ENCODE measurements at regions not wholly inside any gene's neighbourhood (a gene's known extent, or its start where the extent isn't known, plus 50 kb on each side); places are given as distances from the start of the nearest gene placed in this dataset.

- DNase-seq (ENCODE audit: low read depth in 2 of 2) = no peak
Measured at GRCh38 chr6:23566418-23566817, 559.6 kb upstream of the NRSN1 start.

DNA sequence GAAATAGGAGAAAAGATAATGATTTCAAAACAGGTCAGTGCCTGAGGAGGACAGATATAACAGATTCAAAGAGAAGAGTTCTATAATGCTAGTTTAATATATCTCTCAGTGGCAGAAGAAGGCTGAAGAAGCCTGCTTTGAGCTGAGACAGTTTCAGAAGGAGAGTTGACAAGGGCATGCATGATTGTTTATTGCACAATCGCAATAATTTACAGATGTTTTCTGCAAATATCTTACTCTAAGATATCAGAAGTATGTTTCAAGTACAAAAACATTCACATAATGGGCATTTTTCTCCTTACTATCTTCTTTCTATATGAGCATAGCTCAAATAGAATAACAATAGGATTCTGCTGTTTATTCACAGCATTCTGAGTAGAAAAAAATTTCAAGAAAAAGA is 557.7 kb upstream of the NRSN1 start:
- no peak for DNase-seq (ENCODE audit: low read depth in 2 of 2)

DNA sequence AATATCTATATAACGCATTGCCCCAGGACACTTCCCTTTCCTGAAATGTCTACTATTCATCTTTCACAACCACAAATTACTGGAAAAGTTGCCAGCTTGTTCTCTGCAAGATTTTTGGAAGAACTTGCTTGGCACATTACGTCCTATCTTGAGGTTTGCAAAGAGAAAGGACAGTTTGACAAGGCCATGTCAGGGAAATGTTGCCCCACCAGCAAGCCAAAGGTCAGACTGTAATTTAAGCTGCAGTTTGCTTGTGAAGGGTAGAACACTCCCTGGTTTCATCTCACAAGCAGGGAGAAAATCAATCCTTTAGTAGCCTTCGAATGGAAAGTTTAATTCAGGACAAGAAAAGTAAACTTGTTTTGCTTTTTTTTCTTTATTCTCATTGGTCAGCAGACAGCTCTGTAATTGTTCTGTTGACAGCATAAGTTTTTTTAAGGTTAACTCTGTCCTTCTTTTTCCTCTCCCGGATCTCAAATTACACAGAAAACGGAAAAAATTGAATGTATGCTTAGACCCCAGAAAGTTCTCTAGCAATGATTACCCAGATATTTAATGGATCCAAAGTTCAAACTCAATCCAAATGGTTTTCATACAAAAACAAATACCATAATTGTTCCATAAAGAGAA is 541.8 kb upstream of the NRSN1 start:
- DNase-seq (ENCODE audit: low read depth in 2 of 2) = no peak

DNA sequence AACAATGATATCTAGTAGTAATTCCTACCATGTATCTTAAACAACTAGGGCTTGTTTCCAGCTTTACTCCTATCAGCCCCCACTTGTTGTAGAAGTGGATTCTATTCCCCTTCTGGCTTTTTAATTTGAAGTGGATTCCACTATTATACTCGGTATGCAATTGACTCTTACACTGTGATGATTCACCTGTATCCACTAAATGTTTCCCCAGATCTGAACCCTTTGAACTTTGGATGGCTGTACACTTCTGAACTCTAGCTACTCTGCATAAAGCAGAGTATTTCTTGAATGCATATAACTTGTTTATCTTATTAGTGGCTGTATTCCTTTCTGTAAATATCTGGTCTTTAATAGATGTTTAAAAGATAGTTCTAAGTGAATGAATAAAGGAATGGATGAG is 538.4 kb upstream of the NRSN1 start:
- DNase-seq (ENCODE audit: low read depth in 2 of 2) = no peak

DNA sequence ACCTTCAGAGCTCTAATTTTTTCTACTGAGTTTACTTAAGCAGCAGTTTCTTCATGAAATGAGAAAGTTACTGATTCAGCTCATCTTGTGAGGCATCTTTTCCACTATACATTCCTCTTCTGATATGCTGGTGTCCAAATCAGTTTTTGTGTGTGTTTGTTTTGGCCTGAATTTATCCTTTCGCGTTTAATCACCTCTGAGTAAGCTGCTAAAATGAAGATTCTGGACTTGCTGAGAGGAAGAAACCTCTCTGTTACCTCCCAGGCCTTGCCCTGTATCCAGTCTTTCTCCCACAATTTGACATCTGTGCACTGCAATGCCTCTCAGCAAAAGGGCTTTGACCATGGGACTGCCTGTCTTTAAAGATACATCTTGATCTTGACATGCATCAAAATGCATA is 536.2 kb upstream of the NRSN1 start:
- DNase-seq (ENCODE audit: low read depth in 2 of 2) = no peak

- no peak for DNase-seq (ENCODE audit: low read depth in 2 of 2)
Measured at GRCh38 chr6:23590498-23591126, 535.4 kb upstream of the NRSN1 start.

DNA sequence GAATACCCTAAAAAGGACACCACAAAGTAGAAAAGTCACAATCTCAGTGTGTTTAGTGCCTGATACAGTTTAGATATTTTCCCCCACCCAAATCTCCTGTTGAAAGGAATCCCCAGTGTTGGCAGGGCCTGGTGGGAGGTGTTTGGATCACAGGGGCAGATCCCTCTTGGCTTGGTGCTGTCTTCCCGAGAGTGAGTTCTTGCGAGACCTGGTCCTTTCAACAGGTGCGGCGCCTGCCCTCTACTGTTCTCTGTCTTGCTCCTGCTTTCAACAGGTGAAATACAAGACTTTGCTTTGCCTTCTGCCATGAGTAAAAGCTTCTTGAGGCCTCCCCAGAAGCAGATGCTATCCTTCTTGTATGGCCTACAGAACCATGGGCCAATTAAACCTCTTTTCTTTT is 534.3 kb upstream of the NRSN1 start:
- no peak for DNase-seq (ENCODE audit: low read depth in 2 of 2)

DNA sequence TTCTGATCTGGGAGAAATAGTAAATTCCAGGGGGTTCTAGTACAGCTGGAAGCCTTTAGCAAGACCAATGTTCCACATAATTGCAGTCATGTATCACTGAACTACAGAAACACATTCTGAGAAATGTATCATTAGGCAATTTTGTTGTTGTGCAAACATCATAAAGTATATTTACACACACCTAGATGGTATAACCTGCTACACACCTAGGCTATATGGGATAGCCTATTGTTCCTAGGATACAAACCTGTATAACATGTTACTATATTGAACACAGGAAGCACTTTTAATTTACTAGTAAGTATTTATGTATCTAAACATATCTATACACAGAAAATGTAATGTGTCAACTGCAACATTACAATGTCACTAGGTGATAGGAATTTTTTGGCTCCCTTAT is 525.9 kb upstream of the NRSN1 start:
- DNase-seq (ENCODE audit: low read depth in 2 of 2) = no peak

DNA sequence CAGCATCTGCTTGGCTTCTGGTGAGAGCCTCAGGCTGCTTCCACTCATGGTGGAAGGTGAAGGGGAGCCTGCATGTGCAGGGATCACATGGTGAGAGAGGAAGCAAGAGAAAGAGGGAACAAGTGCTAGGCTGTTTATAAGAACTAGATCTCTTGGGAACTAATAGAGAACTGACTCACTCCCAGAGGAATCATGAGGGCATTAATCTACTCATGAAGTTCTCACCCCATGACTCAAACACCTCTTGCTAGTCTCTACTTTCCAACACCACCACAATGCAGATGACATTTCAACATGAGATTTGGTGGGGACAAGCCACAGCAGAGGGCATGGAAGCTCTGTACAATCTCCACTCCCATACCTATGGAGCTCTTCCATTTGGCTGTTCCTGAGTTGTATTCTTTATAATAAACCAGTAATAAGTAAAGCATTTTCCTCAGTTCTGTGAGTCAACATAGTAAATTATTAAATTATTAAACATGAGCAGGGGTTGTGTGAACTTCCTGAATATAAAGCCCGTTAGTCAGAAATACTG is 524.1 kb upstream of the NRSN1 start:
- no peak for DNase-seq (ENCODE audit: low read depth in 2 of 2)

DNA sequence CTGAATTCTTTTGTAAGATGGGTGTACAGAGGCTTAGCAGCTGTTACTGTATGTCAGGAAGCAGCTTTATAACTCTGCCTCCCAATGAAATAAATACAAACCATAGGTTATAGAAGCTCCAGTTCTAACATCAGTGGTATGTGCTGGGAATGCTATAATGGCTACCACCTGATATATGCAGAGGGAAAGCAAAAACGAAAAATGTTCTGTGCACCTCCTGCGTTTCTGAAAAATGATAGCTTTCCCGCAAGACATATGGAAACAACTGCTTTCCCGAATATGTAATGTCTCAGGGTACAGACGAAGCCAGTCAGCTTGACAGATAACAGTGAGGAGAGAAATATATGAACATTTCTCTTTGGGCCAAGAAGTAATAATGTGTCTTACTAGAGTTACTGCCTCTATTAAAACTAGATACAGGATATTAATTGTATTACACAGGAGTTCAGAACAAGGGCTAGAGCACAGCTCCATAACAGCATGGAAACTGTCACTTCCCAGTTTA is 517.0 kb upstream of the NRSN1 start:
- no peak for DNase-seq (ENCODE audit: low read depth in 2 of 2)

DNA sequence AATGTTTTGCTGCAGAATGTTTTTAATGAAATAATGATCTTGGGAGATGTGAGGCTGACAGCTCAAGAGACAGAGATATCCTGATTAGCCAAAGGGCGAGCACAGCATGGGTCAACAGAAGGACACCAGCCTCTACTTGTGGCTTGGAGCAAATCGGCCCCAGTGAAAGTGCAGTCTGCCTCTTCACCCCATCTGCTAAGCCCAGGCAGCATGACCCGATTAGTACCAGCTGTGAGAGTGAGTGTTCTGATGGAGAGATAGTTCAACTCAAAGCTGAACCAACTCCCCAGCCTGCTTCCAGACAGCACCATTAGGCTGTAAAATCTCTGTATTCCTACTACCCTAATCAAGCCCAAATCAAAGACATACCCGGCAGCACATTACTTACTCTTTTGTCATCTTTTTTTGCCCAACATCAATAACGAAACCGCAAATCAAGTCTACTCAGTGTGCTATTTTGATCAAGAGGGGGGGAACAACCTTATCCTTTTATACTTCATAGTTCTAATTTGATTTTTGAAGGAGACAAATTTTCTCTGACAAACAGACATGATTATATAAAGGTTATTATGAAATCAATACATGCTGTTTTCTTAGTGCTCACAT is 514.1 kb upstream of the NRSN1 start:
- DNase-seq (ENCODE audit: low read depth in 2 of 2) = no peak

DNA sequence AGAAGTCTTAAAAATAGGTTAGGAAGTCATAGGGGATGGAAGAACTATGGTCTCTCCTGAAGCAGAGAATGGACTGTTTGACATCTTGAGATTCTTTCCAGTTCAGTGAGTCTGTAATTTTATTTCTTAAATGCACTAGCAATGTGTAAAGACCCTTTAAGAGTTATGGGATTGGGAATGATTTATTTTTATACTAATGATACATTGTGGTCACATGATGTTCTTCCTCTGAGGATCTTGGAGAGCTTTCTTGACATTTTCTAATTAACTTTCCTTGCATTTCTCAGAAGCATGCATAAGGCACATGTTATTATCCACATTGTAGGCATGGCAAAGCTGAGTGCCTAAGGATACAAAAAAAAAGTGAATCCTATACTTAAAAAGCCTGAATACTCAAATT is 507.6 kb upstream of the NRSN1 start:
- DNase-seq (ENCODE audit: low read depth in 2 of 2) = no peak

DNA sequence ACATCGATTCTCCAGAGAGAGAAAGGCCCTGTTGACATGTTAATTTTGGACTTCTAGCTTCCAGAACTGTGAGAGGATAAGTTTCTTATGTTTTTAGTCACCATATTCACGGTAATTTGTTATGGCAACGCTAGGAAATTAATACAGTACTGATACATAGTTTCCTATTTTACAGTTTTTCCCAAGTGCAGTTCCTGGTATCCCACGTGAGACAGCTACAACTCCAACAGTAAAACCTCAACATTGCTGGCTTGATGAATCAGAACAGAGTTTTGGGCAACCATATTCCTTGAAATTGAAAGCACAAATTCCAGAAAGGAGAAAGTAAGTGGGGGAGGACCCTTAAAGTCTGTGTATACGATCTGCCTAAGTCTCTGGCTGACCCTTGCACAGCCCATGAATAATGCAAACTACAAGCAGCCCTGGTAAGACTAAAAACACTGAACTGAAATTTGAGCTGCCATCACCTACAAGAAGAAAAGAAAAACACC is 505.1 kb upstream of the NRSN1 start:
- DNase-seq (ENCODE audit: low read depth in 2 of 2) = no peak

DNA sequence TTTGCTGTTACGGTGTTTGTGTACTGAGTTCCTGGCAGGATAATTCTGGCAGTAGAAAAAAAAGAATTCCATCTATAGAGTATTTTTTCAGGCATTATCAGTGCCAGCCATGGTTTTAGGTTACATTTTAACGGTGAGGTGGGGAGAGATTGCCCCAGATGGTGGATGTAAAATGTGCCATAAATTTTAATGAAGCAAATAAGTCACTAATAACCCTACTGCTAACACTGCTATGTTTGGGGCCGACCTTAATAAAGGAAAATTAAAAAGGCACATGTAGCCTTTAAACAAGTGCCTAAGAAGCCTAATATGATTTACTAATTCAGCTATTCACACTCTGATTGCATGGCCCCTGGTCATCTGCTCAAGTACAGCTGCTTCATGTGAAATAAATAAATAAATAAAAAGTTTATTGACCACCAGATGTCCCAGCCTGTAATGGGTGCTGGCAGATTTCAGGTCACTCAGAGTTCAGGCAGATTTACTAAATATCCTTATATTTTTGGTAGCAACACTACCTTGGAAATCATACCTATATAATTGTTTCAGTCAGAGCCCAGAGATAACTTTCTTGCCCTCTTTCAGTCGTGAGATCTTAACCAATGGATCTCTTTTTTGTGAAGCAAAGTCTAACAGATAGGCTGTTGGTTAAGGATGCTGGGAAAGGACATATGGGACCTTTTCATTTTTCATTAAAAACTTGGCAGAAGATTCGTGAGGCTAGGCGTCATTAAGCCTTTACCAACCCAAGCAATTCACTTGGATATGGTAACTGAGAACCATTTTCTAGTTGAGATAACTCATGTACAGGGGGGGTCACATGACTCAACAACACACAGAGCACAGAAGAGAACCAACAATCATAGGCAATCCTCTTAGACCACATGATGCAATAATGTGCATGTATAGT is 495.0 kb upstream of the NRSN1 start:
- no peak for DNase-seq (ENCODE audit: low read depth in 2 of 2)

DNA sequence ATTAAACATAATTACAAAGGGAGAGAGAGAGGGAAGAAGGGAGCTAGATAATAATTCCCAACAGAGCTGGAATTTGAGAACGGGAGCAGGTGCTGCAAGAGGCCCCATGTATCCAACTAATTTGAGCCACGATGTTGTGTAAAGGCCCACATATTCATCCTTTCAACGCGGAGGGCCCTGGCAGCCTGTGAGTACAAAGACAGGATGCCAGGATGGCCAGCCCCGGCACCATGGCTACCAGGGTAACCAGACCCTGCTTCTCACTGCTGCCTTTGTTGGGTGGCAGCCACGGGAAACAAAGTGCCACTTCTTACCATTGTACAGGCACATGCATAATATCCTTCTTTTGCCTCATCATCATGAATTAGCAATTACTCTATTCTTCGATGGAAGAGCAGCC is 492.0 kb upstream of the NRSN1 start:
- no peak for DNase-seq (ENCODE audit: low read depth in 2 of 2)

DNA sequence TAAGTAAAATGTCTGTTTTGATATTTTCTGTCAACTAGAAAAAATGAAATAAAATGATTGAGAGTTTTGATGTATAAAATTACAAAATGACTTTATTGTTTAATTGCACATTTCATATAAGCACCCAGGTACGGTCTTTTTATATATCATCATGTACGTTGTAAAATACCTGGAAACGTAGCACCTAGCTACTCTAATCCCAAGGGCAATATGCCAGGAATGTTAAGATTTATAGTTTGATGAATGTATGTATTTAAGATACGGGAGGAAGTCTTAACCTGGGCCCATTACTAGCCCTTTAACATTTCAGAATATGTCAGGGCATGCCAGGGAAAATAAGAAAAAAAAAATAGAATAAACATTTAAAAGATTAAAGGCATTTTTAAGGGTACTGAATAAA is 490.9 kb upstream of the NRSN1 start:
- DNase-seq (ENCODE audit: low read depth in 2 of 2) = no peak

DNA sequence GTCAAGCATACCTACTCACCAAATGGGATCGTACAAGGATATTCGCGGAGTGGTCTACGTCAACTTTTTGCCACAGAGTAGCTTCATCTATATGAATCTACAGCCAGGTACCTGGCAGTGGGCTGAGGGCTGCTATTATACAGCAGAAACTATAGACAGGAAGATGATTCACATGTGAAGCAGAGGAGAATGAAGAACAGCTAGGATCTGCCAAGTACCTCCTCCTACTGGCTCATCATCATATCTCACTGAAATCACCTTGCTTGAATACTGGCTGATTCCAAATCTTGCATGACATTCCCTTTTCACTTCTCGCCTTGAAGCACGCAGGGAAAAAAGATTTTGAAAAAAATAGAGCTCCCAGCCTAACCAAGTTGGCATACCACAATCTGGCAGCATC is 488.7 kb upstream of the NRSN1 start:
- no peak for DNase-seq (ENCODE audit: low read depth in 2 of 2)

DNA sequence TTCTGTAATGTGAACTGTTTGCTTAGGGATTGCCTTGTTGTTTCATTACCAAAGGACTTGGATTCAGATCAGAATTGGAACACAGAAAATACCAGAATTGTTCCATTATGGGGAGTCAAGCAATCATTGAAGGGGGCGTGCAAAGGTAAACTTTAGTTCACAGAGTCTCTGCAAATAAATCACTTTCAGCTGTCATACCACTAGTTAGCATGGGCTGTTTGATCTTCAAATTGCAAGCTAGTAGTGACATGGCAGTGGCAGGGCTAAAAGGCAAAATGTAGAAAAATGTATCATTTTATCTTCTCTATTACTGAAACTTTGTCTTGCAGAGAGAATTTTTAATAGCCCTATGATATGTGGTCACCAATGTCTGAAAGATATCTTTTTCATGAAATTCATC is 483.2 kb upstream of the NRSN1 start:
- no peak for DNase-seq (ENCODE audit: low read depth in 2 of 2)

GRCh38 chr6:23647045-23647444 is 479.0 kb upstream of the NRSN1 start:
- no peak for DNase-seq (ENCODE audit: low read depth in 2 of 2)

- no peak for DNase-seq (ENCODE audit: low read depth in 2 of 2)
Measured at GRCh38 chr6:23650676-23651075, 475.3 kb upstream of the NRSN1 start.

DNA sequence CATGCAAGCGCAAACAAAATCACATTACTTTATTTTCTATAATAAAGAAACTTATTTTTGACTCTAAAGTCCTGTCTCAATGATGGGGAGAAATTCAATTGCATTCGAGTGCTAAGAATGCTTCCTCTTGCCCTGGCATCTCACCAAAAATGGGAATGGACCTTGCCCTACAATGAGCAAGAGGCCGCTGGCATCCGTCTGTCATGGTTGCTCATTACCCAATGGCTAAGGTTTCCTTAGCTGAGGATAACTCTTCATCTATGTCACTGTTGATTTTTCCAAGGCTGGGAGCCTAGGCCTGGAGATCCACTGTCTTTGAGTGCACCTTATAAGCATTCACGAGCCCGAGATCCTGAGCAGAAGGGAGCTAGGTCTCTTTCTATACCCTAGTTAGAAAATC is 471.3 kb upstream of the NRSN1 start:
- DNase-seq (ENCODE audit: low read depth in 2 of 2) = no peak

- no peak for DNase-seq (ENCODE audit: low read depth in 2 of 2)
Measured at GRCh38 chr6:23655525-23655924, 470.5 kb upstream of the NRSN1 start.

Measured in stimulated activated CD4-positive, alpha-beta T cell treated with anti-CD3 and anti-CD28 coated beads, Interleukin-4, amount 100 ng/mL, for 48 hours (primary cell).